ENCODE measurements at regions not wholly inside any gene's neighbourhood (a gene's known extent, or its start where the extent isn't known, plus 50 kb on each side); places are given as distances from the start of the nearest gene placed in this dataset.

- Histone ChIP-seq H3K9me2 (ENCODE audit: insufficient read depth, low read length) (no peaks in the 10 kb centered on the region), H3K9me3 (ENCODE audit: low read length) (no peaks in the 10 kb centered on the region), H3K4me1 (ENCODE audit: insufficient read depth, low read length, poor library complexity, severe bottlenecking) (no peaks in the 10 kb centered on the region), H3K36me3 (ENCODE audit: insufficient read depth, low read length) (no peaks in the 10 kb centered on the region), H3K4me3 (ENCODE audit: low read depth, low read length, poor library complexity, severe bottlenecking) (no peak overlapping the region), H3K4me2 (ENCODE audit: low read length) (no peak overlapping the region), H3K79me2 (ENCODE audit: insufficient read depth, low read depth, low read length) (no peaks in the 10 kb centered on the region), H4K20me1 (ENCODE audit: insufficient read depth, low read length) (no peaks in the 10 kb centered on the region), H3K27ac (ENCODE audit: low read depth, low read length, poor library complexity, severe bottlenecking) (no peak overlapping the region), H2AFZ (ENCODE audit: low read length) (no peak overlapping the region)
- intact Hi-C loops (cut with micrococcal nuclease; ENCODE audit: unreplicated experiment): no loop called here
- no peak for DNase-seq (ENCODE audit: low spot score)
- BruUV-seq (replicated peaks): no TSS peak
- CTCF ChIA-PET (ENCODE audit: unreplicated experiment): no interaction called here
- TF ChIP-seq EZH2phosphoT487 (IDR thresholded peaks at IDR 0.05; ENCODE audit: borderline replicate concordance, low read depth, low read length) (no peak), CTCF (conservative IDR thresholded peaks at IDR 0.05; ENCODE audit: low read length) (no peak)
- POLR2A ChIA-PET: interaction anchor here (0.6 to 1.0 kb wide), 5 partner anchors 12 to 1042 kb away, joined by 3 to 4 read pairs (median 3); no protein-coding TSS in a partner anchor
Measured at GRCh38 chr5:124237206-124237695, 509.2 kb downstream of the ZNF608 start.

GRCh38 chr5:124236361-124237205 is 509.9 kb downstream of the ZNF608 start:
- TF ChIP-seq CTCF (conservative IDR thresholded peaks at IDR 0.05; ENCODE audit: low read length) (no peak), EZH2phosphoT487 (IDR thresholded peaks at IDR 0.05; ENCODE audit: borderline replicate concordance, low read depth, low read length) (no peak)
- CTCF ChIA-PET (ENCODE audit: unreplicated experiment): no interaction called here
- BruUV-seq (replicated peaks): no TSS peak

GRCh38 chr5:124235576-124235975 is 510.9 kb downstream of the ZNF608 start:
- TF ChIP-seq CTCF (conservative IDR thresholded peaks at IDR 0.05; ENCODE audit: low read length) (no peak), EZH2phosphoT487 (IDR thresholded peaks at IDR 0.05; ENCODE audit: borderline replicate concordance, low read depth, low read length) (no peak)
- H3K79me2 ChIP-seq (ENCODE audit: insufficient read depth, low read depth, low read length): no peaks in the 10 kb centered on the region
- no peak overlapping the region for H2AFZ ChIP-seq (ENCODE audit: low read length)
- H3K4me2 ChIP-seq (ENCODE audit: low read length): no peak overlapping the region
- no peaks in the 10 kb centered on the region for H3K9me3 ChIP-seq (ENCODE audit: low read length)
- H3K4me1 ChIP-seq (ENCODE audit: insufficient read depth, low read length, poor library complexity, severe bottlenecking): no peaks in the 10 kb centered on the region
- H4K20me1 ChIP-seq (ENCODE audit: insufficient read depth, low read length): no peaks in the 10 kb centered on the region
- no peak overlapping the region for H3K27ac ChIP-seq (ENCODE audit: low read depth, low read length, poor library complexity, severe bottlenecking)
- no peak for DNase-seq (ENCODE audit: low spot score)
- POLR2A ChIA-PET: interaction anchor here (1.1 to 1.3 kb wide), 2 partner anchors 9 to 17 kb away, joined by 3 read pairs; no protein-coding TSS in a partner anchor
- no peak overlapping the region for H3K4me3 ChIP-seq (ENCODE audit: low read depth, low read length, poor library complexity, severe bottlenecking)
- CTCF ChIA-PET (ENCODE audit: unreplicated experiment): no interaction called here
- H3K9me2 ChIP-seq (ENCODE audit: insufficient read depth, low read length): no peaks in the 10 kb centered on the region
- no TSS peak for BruUV-seq (replicated peaks)
- intact Hi-C loops (cut with micrococcal nuclease; ENCODE audit: unreplicated experiment): no loop called here
- no peaks in the 10 kb centered on the region for H3K36me3 ChIP-seq (ENCODE audit: insufficient read depth, low read length)

More at GRCh38 chr5:124236361-124237205, 509.9 kb downstream of the ZNF608 start:
- Histone ChIP-seq H3K79me2 (ENCODE audit: insufficient read depth, low read depth, low read length) (no peaks in the 10 kb centered on the region), H4K20me1 (ENCODE audit: insufficient read depth, low read length) (no peaks in the 10 kb centered on the region), H3K27ac (ENCODE audit: low read depth, low read length, poor library complexity, severe bottlenecking) (no peak overlapping the region), H3K4me2 (ENCODE audit: low read length) (no peak overlapping the region), H3K36me3 (ENCODE audit: insufficient read depth, low read length) (no peaks in the 10 kb centered on the region), H3K9me2 (ENCODE audit: insufficient read depth, low read length) (no peaks in the 10 kb centered on the region), H3K9me3 (ENCODE audit: low read length) (no peaks in the 10 kb centered on the region), H2AFZ (ENCODE audit: low read length) (no peak overlapping the region), H3K4me3 (ENCODE audit: low read depth, low read length, poor library complexity, severe bottlenecking) (no peak overlapping the region), H3K4me1 (ENCODE audit: insufficient read depth, low read length, poor library complexity, severe bottlenecking) (no peaks in the 10 kb centered on the region)
- no peak for DNase-seq (ENCODE audit: low spot score)
- POLR2A ChIA-PET: interaction anchor here (0.6 to 1.3 kb wide), 4 partner anchors 10 to 132 kb away, joined by 3 to 4 read pairs (median 3); no protein-coding TSS in a partner anchor
- intact Hi-C loops (cut with micrococcal nuclease; ENCODE audit: unreplicated experiment): no loop called here
